ENCODE measurements at regions not wholly inside any gene's neighbourhood (a gene's known extent, or its start where the extent isn't known, plus 50 kb on each side); places are given as distances from the start of the nearest gene placed in this dataset.

DNA sequence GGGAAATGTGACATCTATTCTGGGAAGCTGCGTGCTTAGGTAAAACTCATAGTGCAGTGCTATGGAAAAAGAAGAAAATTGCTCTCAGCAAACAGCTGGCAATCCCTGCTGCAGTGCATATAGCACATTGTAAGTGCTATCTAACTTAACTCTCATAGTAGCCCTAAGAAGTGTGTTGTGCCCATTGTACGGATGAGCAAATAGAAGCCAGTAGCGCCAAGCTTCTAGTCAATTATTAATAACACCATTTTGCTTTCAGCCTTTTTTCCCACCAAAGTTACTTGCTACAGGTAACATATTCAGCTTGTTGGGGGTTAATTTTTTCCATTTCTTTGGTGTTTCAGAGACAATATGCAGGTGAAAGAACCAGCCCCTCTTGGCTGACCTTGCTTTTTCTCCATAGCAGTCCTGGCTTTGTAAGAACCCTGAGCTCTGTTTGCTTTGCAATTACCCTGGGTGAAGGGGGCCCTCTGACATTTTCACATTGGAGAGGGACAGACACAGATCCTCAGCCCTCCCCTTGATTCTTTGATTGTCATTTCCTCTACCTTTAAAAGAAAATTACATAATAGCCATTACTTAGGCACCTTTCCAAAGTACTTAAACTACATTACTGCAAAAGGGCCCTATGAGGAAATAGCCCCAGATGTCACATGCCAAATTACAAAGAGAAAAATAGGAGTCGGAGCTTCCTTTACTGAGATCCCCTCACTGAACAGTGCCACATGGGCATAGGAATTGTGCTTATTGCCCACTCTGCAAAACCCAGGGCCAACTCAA, 576.2 kb upstream of the TBX3 start:
- H4K20me1 ChIP-seq (ENCODE audit: insufficient read depth) = no peaks in the 10 kb centered on the region
- H3K4me2 ChIP-seq (ENCODE audit: low read length) = no peak overlapping the region
- TF ChIP-seq, protein P1, sequence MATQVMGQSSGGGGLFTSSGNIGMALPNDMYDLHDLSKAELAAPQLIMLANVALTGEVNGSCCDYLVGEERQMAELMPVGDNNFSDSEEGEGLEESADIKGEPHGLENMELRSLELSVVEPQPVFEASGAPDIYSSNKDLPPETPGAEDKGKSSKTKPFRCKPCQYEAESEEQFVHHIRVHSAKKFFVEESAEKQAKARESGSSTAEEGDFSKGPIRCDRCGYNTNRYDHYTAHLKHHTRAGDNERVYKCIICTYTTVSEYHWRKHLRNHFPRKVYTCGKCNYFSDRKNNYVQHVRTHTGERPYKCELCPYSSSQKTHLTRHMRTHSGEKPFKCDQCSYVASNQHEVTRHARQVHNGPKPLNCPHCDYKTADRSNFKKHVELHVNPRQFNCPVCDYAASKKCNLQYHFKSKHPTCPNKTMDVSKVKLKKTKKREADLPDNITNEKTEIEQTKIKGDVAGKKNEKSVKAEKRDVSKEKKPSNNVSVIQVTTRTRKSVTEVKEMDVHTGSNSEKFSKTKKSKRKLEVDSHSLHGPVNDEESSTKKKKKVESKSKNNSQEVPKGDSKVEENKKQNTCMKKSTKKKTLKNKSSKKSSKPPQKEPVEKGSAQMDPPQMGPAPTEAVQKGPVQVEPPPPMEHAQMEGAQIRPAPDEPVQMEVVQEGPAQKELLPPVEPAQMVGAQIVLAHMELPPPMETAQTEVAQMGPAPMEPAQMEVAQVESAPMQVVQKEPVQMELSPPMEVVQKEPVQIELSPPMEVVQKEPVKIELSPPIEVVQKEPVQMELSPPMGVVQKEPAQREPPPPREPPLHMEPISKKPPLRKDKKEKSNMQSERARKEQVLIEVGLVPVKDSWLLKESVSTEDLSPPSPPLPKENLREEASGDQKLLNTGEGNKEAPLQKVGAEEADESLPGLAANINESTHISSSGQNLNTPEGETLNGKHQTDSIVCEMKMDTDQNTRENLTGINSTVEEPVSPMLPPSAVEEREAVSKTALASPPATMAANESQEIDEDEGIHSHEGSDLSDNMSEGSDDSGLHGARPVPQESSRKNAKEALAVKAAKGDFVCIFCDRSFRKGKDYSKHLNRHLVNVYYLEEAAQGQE (IDR thresholded peaks at IDR 0.05; ENCODE audit: borderline replicate concordance) = peak; percentile 35
- TF ChIP-seq EP300 (conservative IDR thresholded peaks at IDR 0.05; ENCODE audit: poor library complexity, severe bottlenecking) (peak; percentile 16), MXI1 (conservative IDR thresholded peaks at IDR 0.05; ENCODE audit: poor library complexity, severe bottlenecking) (no peak), SMC3 (conservative IDR thresholded peaks at IDR 0.05; ENCODE audit: poor library complexity) (no peak), POLR2AphosphoS5 (IDR thresholded peaks at IDR 0.05) (no peak), TAF1 (IDR thresholded peaks at IDR 0.05; ENCODE audit: low read depth) (no peak)
- TF ChIP-seq, protein P2, sequence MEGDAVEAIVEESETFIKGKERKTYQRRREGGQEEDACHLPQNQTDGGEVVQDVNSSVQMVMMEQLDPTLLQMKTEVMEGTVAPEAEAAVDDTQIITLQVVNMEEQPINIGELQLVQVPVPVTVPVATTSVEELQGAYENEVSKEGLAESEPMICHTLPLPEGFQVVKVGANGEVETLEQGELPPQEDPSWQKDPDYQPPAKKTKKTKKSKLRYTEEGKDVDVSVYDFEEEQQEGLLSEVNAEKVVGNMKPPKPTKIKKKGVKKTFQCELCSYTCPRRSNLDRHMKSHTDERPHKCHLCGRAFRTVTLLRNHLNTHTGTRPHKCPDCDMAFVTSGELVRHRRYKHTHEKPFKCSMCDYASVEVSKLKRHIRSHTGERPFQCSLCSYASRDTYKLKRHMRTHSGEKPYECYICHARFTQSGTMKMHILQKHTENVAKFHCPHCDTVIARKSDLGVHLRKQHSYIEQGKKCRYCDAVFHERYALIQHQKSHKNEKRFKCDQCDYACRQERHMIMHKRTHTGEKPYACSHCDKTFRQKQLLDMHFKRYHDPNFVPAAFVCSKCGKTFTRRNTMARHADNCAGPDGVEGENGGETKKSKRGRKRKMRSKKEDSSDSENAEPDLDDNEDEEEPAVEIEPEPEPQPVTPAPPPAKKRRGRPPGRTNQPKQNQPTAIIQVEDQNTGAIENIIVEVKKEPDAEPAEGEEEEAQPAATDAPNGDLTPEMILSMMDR (IDR thresholded peaks at IDR 0.05; ENCODE audit: poor library complexity, severe bottlenecking) = no peak
- H3K27ac ChIP-seq (ENCODE audit: low read length) = peak overlapping the region; percentile 83
- no peak overlapping the region for H3K4me3 ChIP-seq (ENCODE audit: low read length)
- no peak overlapping the region for H2AFZ ChIP-seq (ENCODE audit: low read depth, low read length)
- H3K9me3 ChIP-seq (ENCODE audit: low read length) = no peaks in the 10 kb centered on the region
- no peaks in the 10 kb centered on the region for H3K9me2 ChIP-seq (ENCODE audit: insufficient read depth, low read length)
- H3K36me3 ChIP-seq (ENCODE audit: insufficient read depth, low read length) = no peaks in the 10 kb centered on the region
- peaks cover 4% of the 10 kb centered on the region for H3F3A ChIP-seq (ENCODE audit: insufficient read depth, low read length, poor library complexity, severe bottlenecking)
- no peak overlapping the region for H3K9ac ChIP-seq (ENCODE audit: low read length)
- H3K27me3 ChIP-seq (ENCODE audit: insufficient read depth, low read depth, low read length) = no peaks in the 10 kb centered on the region
- no peaks in the 10 kb centered on the region for H3K79me2 ChIP-seq (replicated peaks; ENCODE audit: insufficient read depth, low read length)

DNA sequence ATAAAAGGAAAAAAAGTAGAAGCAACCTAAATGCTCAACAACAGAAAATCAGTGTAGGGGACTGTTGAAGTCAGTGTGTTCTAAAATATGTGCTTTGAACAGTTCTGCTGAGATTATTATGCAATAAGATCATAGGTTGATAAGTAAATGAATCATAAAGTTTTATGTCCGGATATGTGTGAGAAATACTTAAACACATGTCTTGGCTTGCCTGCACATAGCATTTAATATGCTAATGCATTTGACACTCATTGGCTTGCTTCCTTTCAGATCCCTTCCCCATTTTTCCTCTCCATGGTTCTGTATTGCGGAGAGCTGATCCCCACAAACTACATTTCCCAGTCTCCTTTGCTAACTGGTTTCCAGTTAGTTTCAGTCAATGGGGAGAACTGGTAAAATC, 573.8 kb upstream of the TBX3 start:
- H3K9ac ChIP-seq (ENCODE audit: low read length) = no peak overlapping the region
- no peaks in the 10 kb centered on the region for H3K9me2 ChIP-seq (ENCODE audit: insufficient read depth, low read length)
- H3K4me2 ChIP-seq (ENCODE audit: low read length) = no peak overlapping the region
- H2AFZ ChIP-seq (ENCODE audit: low read depth, low read length) = no peak overlapping the region
- no peak for TF ChIP-seq EZH2 (IDR thresholded peaks at IDR 0.05; ENCODE audit: borderline replicate concordance, insufficient read depth, low read length, poor library complexity, severe bottlenecking)
- TF ChIP-seq POLR2AphosphoS5 (IDR thresholded peaks at IDR 0.05) = no peak
- no peak for TF ChIP-seq MXI1 (conservative IDR thresholded peaks at IDR 0.05; ENCODE audit: poor library complexity, severe bottlenecking)
- TF ChIP-seq, protein P2 (IDR thresholded peaks at IDR 0.05; ENCODE audit: poor library complexity, severe bottlenecking) = no peak
- no peak for TF ChIP-seq SMC3 (conservative IDR thresholded peaks at IDR 0.05; ENCODE audit: poor library complexity)
- no peak for TF ChIP-seq EP300 (conservative IDR thresholded peaks at IDR 0.05; ENCODE audit: poor library complexity, severe bottlenecking)
- TF ChIP-seq RAD21 (conservative IDR thresholded peaks at IDR 0.05) = no peak
- TF ChIP-seq TAF1 (IDR thresholded peaks at IDR 0.05; ENCODE audit: low read depth) = no peak
- TF ChIP-seq, protein P1 (IDR thresholded peaks at IDR 0.05; ENCODE audit: borderline replicate concordance) = no peak
- H3K4me3 ChIP-seq (ENCODE audit: low read length) = no peak overlapping the region
- H4K20me1 ChIP-seq (ENCODE audit: insufficient read depth) = no peaks in the 10 kb centered on the region
- no peaks in the 10 kb centered on the region for H3K36me3 ChIP-seq (ENCODE audit: insufficient read depth, low read length)
- no peaks in the 10 kb centered on the region for H3K27me3 ChIP-seq (ENCODE audit: insufficient read depth, low read depth, low read length)
- no peaks in the 10 kb centered on the region for H3K9me3 ChIP-seq (ENCODE audit: low read length)
- peaks cover 4% of the 10 kb centered on the region for H3F3A ChIP-seq (ENCODE audit: insufficient read depth, low read length, poor library complexity, severe bottlenecking)
- H3K27ac ChIP-seq (ENCODE audit: low read length) = no peak overlapping the region
- H3K79me2 ChIP-seq (replicated peaks; ENCODE audit: insufficient read depth, low read length) = no peaks in the 10 kb centered on the region
